Neutrophil (primary cell): ENCODE measurements at regions not wholly inside any gene's neighbourhood (a gene's known extent, or its start where the extent isn't known, plus 50 kb on each side); places are given as distances from the start of the nearest gene placed in this dataset.

Source experiments
- H3K27ac ChIP-seq: fragments of 200-600 bp; sonication (generic); 2 replicates; pipeline ENCODE4 v1.5.1; 2016; ENCODE audit warnings: mild to moderate bottlenecking, moderate library complexity
- H3K27me3 ChIP-seq: fragments of 200-600 bp; sonication (generic); 2 replicates; pipeline ENCODE4 v1.6.0; 2016; ENCODE audit warnings: mild to moderate bottlenecking
- H3K36me3 ChIP-seq: fragments of 200-600 bp; sonication (generic); 2 replicates; pipeline ENCODE4 v1.5.1; 2017
- H3K4me1 ChIP-seq, 2 experiments: fragments of 200-600 bp in 1 of 2; sonication (generic) in 1 of 2; 1 replicate in 1 of 2; 2 replicates in 1 of 2; pipeline versions ENCODE4 v1.5.1 to v1.6.1; 2013 to 2016; ENCODE audit warnings: low read depth in 1 of 2, low read length in 1 of 2, mild to moderate bottlenecking in 1 of 2, moderate library complexity in 1 of 2; ENCODE audit not compliant: control insufficient read depth in 1 of 2, insufficient read depth in 1 of 2
- H3K4me3 ChIP-seq, 2 experiments: fragments of 200-600 bp in 1 of 2; sonication (generic) in 1 of 2; 1 replicate in 1 of 2; 2 replicates in 1 of 2; pipeline ENCODE4 v1.5.1; 2013 to 2016; ENCODE audit warnings: low read depth in 1 of 2, low read length in 1 of 2, mild to moderate bottlenecking in 1 of 2, moderate library complexity in 1 of 2
- H3K9me3 ChIP-seq: fragments of 200-600 bp; sonication (generic); 2 replicates; pipeline ENCODE4 v1.5.1; 2016
- CTCF ChIP-seq: fragments of 200-600 bp; sonication (generic); IDR thresholded peaks from 2 replicates; pipeline ENCODE4 v1.5.1; 2016; ENCODE audit warnings: antibody characterized with exemption

- H3K4me3 ChIP-seq: no peak overlapping the region
- H3K4me1 ChIP-seq: no peaks in the 10 kb centered on the region
- H3K36me3 ChIP-seq: no peaks in the 10 kb centered on the region
- H3K27me3 ChIP-seq: no peaks in the 10 kb centered on the region
- no peak for TF ChIP-seq CTCF
- no peaks in the 10 kb centered on the region for H3K9me3 ChIP-seq
- no peak overlapping the region for H3K27ac ChIP-seq
Observed at GRCh38 chr4:83873996-83874395, 338.1 kb downstream of the GPAT3 start.

GRCh38 chr4:83870328-83870950, 334.5 kb downstream of the GPAT3 start:
- Histone ChIP-seq H3K27me3 (no peaks in the 10 kb centered on the region), H3K9me3 (no peaks in the 10 kb centered on the region), H3K4me3 (no peak overlapping the region), H3K4me1 (no peaks in the 10 kb centered on the region), H3K27ac (no peak overlapping the region), H3K36me3 (no peaks in the 10 kb centered on the region)
- no peak for TF ChIP-seq CTCF

- no peaks in the 10 kb centered on the region for H3K27me3 ChIP-seq
- no peaks in the 10 kb centered on the region for H3K9me3 ChIP-seq
- no peak overlapping the region for H3K4me3 ChIP-seq
- H3K4me1 ChIP-seq: no peaks in the 10 kb centered on the region
- no peaks in the 10 kb centered on the region for H3K36me3 ChIP-seq
- no peak overlapping the region for H3K27ac ChIP-seq
- TF ChIP-seq CTCF: no peak
Observed at GRCh38 chr4:83866834-83867621, 331.1 kb downstream of the GPAT3 start.

- Histone ChIP-seq H3K27ac (no peak overlapping the region), H3K9me3 (no peaks in the 10 kb centered on the region), H3K36me3 (no peaks in the 10 kb centered on the region), H3K27me3 (no peaks in the 10 kb centered on the region), H3K4me1 (no peaks in the 10 kb centered on the region), H3K4me3 (no peak overlapping the region)
- no peak for TF ChIP-seq CTCF
Observed at GRCh38 chr4:83865417-83866150, 329.7 kb downstream of the GPAT3 start.

GRCh38 chr4:83864097-83864817, 328.3 kb downstream of the GPAT3 start:
- TF ChIP-seq CTCF: no peak
- H3K4me3 ChIP-seq: no peak overlapping the region
- H3K27ac ChIP-seq: no peak overlapping the region
- no peaks in the 10 kb centered on the region for H3K36me3 ChIP-seq
- H3K27me3 ChIP-seq: no peaks in the 10 kb centered on the region
- no peaks in the 10 kb centered on the region for H3K9me3 ChIP-seq
- H3K4me1 ChIP-seq: no peaks in the 10 kb centered on the region
